Panc1 (cell line): ENCODE measurements at regions not wholly inside any gene's neighbourhood (a gene's known extent, or its start where the extent isn't known, plus 50 kb on each side); places are given as distances from the start of the nearest gene placed in this dataset.

ENCODE experiments used
- POLR2AphosphoS5 ChIP-seq: IDR thresholded peaks from 2 replicates; pipeline ENCODE4 v1.6.1; 2012; ENCODE audit warnings: mild to moderate bottlenecking, low read depth, low read length, moderate library complexity
- TF ChIP-seq, protein P1 (sequence below): fragments of 450-650 bp; IDR thresholded peaks from 2 replicates; pipeline ENCODE4 v1.5.1; 2017; ENCODE audit warnings: mild to moderate bottlenecking

DNA sequence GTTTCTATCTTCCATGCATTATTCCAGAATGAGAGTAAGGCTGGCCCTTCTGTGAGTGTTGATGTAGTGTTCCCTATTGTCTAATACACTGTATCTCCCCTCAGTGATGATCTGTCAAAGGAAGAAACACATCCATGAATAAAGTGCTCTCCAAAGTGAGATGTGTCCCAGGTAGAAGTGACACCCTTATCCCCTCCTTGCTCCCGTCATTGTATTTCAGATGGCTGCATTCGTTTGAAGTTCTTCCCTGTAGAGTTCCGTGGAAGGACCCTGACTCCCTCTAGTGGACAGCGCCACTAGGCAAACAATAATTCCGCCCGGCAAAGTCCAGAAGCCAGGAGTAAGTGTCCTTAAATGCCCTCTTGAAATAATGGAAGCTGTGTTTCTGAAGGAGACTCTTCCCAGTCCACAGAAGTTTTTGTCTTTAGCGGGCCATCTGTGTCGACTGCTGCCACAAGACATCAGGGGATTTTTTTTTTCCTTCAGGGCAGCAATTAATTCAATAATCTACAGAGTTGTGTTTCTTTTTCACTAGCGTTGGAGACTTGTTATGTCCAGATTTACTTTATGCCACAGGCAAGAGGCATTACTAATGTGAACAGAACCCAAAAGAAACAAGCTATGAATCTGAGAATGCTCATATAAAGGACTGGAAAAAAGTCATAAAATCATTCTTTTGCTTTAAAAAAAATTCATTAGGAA is 64.6 kb downstream of the THNSL1 start:
- TF ChIP-seq, protein P1, sequence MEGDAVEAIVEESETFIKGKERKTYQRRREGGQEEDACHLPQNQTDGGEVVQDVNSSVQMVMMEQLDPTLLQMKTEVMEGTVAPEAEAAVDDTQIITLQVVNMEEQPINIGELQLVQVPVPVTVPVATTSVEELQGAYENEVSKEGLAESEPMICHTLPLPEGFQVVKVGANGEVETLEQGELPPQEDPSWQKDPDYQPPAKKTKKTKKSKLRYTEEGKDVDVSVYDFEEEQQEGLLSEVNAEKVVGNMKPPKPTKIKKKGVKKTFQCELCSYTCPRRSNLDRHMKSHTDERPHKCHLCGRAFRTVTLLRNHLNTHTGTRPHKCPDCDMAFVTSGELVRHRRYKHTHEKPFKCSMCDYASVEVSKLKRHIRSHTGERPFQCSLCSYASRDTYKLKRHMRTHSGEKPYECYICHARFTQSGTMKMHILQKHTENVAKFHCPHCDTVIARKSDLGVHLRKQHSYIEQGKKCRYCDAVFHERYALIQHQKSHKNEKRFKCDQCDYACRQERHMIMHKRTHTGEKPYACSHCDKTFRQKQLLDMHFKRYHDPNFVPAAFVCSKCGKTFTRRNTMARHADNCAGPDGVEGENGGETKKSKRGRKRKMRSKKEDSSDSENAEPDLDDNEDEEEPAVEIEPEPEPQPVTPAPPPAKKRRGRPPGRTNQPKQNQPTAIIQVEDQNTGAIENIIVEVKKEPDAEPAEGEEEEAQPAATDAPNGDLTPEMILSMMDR: peak; percentile 90
- no peak for TF ChIP-seq POLR2AphosphoS5
